Middle frontal gyrus (tissue), 1 donor: ENCODE measurements at regions not wholly inside any gene's neighbourhood (a gene's known extent, or its start where the extent isn't known, plus 50 kb on each side); places are given as distances from the start of the nearest gene placed in this dataset.

Experiments used
- DNase-seq: peaks from one replicate; pipeline ENCODE4 v3.0.0-alpha.2; 2015; ENCODE audit warnings: low spot score; ENCODE audit errors: extremely low spot score

GRCh38 chr9:136597965-136598364 is 52.1 kb upstream of the NOTCH1 start:
- DNase-seq: no peak

GRCh38 chr9:136597141-136597885 is 51.5 kb upstream of the NOTCH1 start:
- DNase-seq: no peak

GRCh38 chr9:136596630-136597031 is 50.8 kb upstream of the NOTCH1 start:
- no peak for DNase-seq

- DNase-seq: no peak
Measured at GRCh38 chr9:136596217-136596616, 50.4 kb upstream of the NOTCH1 start.

- no peak for DNase-seq
Measured at GRCh38 chr9:136595245-136596153, 49.7 kb upstream of the NOTCH1 start.
